Stimulated activated CD8-positive, alpha-beta memory T cell treated with anti-CD3 and anti-CD28 coated beads, Interleukin-4, amount 100 ng/mL, for 48 hours (primary cell): ENCODE measurements at regions not wholly inside any gene's neighbourhood (a gene's known extent, or its start where the extent isn't known, plus 50 kb on each side); places are given as distances from the start of the nearest gene placed in this dataset.

ENCODE experiments used
- DNase-seq: peaks from one replicate; pipeline ENCODE4 v3.0.0-alpha.2; 2020

- no peak for DNase-seq
Observed at GRCh38 chr6:114605656-114606055, 262.8 kb upstream of the HS3ST5 start.

GRCh38 chr6:114600381-114600780 lies 257.6 kb upstream of the HS3ST5 start:
- no peak for DNase-seq

- no peak for DNase-seq
Observed at GRCh38 chr6:114595591-114595990, 252.8 kb upstream of the HS3ST5 start.

GRCh38 chr6:114595186-114595585 lies 252.4 kb upstream of the HS3ST5 start:
- no peak for DNase-seq

GRCh38 chr6:114592506-114592905 lies 249.7 kb upstream of the HS3ST5 start:
- DNase-seq, result no peak

GRCh38 chr6:114588726-114589125 lies 245.9 kb upstream of the HS3ST5 start:
- no peak for DNase-seq

GRCh38 chr6:114586298-114586697 lies 243.5 kb upstream of the HS3ST5 start:
- DNase-seq, result no peak

- no peak for DNase-seq
Observed at GRCh38 chr6:114581293-114581692, 238.5 kb upstream of the HS3ST5 start.

- no peak for DNase-seq
Observed at GRCh38 chr6:114580882-114581281, 238.1 kb upstream of the HS3ST5 start.

- DNase-seq, result no peak
Observed at GRCh38 chr6:114579486-114579885, 236.7 kb upstream of the HS3ST5 start.

GRCh38 chr6:114577109-114577508 lies 234.3 kb upstream of the HS3ST5 start:
- no peak for DNase-seq

- DNase-seq, result no peak
Observed at GRCh38 chr6:114576330-114576729, 233.5 kb upstream of the HS3ST5 start.

GRCh38 chr6:114569669-114570068 lies 226.8 kb upstream of the HS3ST5 start:
- no peak for DNase-seq

GRCh38 chr6:114564302-114564933 lies 221.6 kb upstream of the HS3ST5 start:
- no peak for DNase-seq

- DNase-seq, result no peak
Observed at GRCh38 chr6:114559419-114559818, 216.6 kb upstream of the HS3ST5 start.

GRCh38 chr6:114558153-114558552 lies 215.3 kb upstream of the HS3ST5 start:
- no peak for DNase-seq

GRCh38 chr6:114556846-114557488 lies 214.1 kb upstream of the HS3ST5 start:
- DNase-seq, result no peak

GRCh38 chr6:114550316-114550715 lies 207.5 kb upstream of the HS3ST5 start:
- DNase-seq, result no peak

- DNase-seq, result no peak
Observed at GRCh38 chr6:114543696-114544095, 200.9 kb upstream of the HS3ST5 start.

- no peak for DNase-seq
Observed at GRCh38 chr6:114541794-114542193, 199.0 kb upstream of the HS3ST5 start.

GRCh38 chr6:114537977-114538376 lies 195.2 kb upstream of the HS3ST5 start:
- no peak for DNase-seq

GRCh38 chr6:114534813-114535212 lies 192.0 kb upstream of the HS3ST5 start:
- DNase-seq, result no peak

GRCh38 chr6:114524081-114524480 lies 181.3 kb upstream of the HS3ST5 start:
- DNase-seq, result no peak

GRCh38 chr6:114523508-114523907 lies 180.7 kb upstream of the HS3ST5 start:
- no peak for DNase-seq

GRCh38 chr6:114521926-114522325 lies 179.1 kb upstream of the HS3ST5 start:
- DNase-seq, result no peak
